ENCODE measurements at regions not wholly inside any gene's neighbourhood (a gene's known extent, or its start where the extent isn't known, plus 50 kb on each side); places are given as distances from the start of the nearest gene placed in this dataset.

DNA sequence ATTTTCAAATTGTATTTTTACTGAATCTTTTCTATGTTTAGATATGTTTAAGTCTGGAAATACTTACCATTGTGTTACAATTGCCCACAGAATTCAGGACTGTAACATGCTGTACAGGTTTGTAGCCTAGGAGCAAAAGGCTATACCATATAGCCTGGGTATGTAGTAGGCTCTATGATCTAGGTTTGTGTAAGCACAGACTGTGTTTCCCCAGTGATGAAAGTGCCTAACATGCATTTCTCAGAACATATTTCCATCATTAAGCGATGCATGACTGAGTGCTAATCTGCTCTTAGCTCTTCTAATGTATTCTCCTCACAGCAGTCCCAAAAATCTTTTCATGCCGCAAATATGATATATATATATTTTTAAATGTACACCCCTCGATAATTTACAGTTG is 166.7 kb upstream of the PPP2R2B start:
- TF ChIP-seq, protein P1, sequence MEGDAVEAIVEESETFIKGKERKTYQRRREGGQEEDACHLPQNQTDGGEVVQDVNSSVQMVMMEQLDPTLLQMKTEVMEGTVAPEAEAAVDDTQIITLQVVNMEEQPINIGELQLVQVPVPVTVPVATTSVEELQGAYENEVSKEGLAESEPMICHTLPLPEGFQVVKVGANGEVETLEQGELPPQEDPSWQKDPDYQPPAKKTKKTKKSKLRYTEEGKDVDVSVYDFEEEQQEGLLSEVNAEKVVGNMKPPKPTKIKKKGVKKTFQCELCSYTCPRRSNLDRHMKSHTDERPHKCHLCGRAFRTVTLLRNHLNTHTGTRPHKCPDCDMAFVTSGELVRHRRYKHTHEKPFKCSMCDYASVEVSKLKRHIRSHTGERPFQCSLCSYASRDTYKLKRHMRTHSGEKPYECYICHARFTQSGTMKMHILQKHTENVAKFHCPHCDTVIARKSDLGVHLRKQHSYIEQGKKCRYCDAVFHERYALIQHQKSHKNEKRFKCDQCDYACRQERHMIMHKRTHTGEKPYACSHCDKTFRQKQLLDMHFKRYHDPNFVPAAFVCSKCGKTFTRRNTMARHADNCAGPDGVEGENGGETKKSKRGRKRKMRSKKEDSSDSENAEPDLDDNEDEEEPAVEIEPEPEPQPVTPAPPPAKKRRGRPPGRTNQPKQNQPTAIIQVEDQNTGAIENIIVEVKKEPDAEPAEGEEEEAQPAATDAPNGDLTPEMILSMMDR (IDR thresholded peaks at IDR 0.05; ENCODE audit: low read depth, low read length, missing input control): no peak
- TF ChIP-seq SP1 (IDR thresholded peaks at IDR 0.05) (no peak), YY1 (IDR thresholded peaks at IDR 0.05) (no peak), TAF1 (conservative IDR thresholded peaks at IDR 0.05) (no peak), MAX (IDR thresholded peaks at IDR 0.05) (no peak), GABPA (IDR thresholded peaks at IDR 0.05 in 1 of 2, conservative IDR thresholded peaks at IDR 0.05 in 1 of 2) (no peak), RAD21 (IDR thresholded peaks at IDR 0.05) (no peak), JUND (IDR thresholded peaks at IDR 0.05) (no peak), EGR1 (IDR thresholded peaks at IDR 0.05; ENCODE audit: low read depth in 2 of 2) (no peak)
- TF ChIP-seq, protein P2, sequence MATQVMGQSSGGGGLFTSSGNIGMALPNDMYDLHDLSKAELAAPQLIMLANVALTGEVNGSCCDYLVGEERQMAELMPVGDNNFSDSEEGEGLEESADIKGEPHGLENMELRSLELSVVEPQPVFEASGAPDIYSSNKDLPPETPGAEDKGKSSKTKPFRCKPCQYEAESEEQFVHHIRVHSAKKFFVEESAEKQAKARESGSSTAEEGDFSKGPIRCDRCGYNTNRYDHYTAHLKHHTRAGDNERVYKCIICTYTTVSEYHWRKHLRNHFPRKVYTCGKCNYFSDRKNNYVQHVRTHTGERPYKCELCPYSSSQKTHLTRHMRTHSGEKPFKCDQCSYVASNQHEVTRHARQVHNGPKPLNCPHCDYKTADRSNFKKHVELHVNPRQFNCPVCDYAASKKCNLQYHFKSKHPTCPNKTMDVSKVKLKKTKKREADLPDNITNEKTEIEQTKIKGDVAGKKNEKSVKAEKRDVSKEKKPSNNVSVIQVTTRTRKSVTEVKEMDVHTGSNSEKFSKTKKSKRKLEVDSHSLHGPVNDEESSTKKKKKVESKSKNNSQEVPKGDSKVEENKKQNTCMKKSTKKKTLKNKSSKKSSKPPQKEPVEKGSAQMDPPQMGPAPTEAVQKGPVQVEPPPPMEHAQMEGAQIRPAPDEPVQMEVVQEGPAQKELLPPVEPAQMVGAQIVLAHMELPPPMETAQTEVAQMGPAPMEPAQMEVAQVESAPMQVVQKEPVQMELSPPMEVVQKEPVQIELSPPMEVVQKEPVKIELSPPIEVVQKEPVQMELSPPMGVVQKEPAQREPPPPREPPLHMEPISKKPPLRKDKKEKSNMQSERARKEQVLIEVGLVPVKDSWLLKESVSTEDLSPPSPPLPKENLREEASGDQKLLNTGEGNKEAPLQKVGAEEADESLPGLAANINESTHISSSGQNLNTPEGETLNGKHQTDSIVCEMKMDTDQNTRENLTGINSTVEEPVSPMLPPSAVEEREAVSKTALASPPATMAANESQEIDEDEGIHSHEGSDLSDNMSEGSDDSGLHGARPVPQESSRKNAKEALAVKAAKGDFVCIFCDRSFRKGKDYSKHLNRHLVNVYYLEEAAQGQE (IDR thresholded peaks at IDR 0.05): no peak
- TF ChIP-seq, protein P3, sequence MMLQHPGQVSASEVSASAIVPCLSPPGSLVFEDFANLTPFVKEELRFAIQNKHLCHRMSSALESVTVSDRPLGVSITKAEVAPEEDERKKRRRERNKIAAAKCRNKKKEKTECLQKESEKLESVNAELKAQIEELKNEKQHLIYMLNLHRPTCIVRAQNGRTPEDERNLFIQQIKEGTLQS (IDR thresholded peaks at IDR 0.05): no peak
- TF ChIP-seq, protein P4, sequence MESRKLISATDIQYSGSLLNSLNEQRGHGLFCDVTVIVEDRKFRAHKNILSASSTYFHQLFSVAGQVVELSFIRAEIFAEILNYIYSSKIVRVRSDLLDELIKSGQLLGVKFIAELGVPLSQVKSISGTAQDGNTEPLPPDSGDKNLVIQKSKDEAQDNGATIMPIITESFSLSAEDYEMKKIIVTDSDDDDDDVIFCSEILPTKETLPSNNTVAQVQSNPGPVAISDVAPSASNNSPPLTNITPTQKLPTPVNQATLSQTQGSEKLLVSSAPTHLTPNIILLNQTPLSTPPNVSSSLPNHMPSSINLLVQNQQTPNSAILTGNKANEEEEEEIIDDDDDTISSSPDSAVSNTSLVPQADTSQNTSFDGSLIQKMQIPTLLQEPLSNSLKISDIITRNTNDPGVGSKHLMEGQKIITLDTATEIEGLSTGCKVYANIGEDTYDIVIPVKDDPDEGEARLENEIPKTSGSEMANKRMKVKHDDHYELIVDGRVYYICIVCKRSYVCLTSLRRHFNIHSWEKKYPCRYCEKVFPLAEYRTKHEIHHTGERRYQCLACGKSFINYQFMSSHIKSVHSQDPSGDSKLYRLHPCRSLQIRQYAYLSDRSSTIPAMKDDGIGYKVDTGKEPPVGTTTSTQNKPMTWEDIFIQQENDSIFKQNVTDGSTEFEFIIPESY (IDR thresholded peaks at IDR 0.05): no peak
